IPS-11a (cell line): ENCODE measurements at regions not wholly inside any gene's neighbourhood (a gene's known extent, or its start where the extent isn't known, plus 50 kb on each side); places are given as distances from the start of the nearest gene placed in this dataset.

Experiments used
- H3K4me3 ChIP-seq: one replicate; pipeline ENCODE4 v1.5.1; 2013; ENCODE audit warnings: low read depth, low read length, control low read depth

DNA sequence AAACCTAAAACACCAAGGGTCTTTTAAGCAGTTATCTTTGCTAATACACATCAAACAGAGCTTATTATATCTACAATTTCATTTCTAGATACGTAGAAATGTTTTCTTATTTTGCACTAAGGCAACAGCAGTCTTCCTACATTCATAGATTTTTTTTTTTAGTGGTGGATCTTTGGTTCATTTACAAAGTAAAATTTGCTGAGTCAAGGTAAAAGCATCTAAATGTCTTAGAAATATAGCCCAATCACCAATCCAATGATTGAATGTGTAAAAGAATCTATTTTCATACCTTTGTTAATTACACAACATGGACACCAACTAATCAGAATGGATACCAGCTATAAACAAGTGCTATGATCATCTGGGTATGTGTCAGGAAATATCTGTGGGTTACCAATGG, 272.2 kb upstream of the TMPO start:
- H3K4me3 ChIP-seq = no peak overlapping the region

DNA sequence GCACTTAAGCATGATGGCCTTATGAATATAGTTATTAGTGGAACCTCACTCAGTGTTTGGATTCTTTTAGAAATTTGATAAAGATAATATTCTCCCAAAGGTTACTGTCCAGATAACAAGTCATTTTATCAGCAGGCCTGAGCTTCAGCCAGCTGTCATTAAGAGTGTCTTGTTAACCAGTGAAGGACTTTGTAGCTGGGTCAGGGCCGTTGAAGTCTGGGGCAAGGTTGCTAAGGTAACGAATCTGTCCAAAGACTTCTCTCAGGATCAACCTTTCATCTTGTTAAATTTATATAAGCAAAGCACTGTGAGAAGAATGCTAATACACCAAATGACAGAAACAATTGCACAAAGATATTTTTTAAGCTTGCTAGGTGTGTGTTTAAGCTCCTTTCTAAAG, 271.3 kb upstream of the TMPO start:
- H3K4me3 ChIP-seq = no peak overlapping the region

DNA sequence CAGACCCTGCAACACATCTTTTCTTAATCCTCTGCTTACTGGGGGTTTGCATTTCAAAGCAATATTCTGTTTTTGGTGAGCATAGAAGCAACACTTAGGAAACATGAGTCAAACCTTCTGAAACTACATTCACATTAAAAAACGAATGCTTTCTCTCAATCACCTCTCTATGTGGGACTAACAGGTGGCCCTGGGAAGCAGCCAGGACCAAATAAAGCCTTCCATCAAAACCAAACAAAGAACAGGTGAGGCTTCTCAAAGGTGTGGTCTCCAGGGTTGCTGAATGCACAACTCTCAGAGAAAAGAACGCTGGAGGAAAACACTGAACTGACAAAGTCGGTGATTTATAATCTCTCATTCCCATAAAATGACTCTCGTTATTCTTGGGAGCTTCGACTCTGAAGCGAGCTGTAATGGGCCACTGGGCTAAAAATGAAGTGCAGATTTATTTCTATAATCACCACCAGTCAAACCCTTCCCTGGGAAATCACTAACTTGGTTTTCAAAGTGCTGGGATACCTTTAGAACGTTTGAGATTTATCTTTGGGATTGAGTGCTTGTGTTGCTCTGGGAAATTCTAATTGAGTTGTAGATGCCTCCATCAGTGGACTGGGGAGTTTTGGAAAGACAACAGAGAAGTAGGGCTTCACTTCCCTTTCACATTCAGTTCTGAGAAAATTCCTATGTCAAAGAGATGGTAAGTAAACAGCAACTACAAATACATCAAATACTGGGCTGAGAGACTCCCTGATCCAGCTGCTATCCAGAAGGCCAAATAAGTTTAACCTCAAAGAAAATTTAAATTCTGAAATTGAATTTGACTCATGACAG, 262.0 kb upstream of the TMPO start:
- H3K4me3 ChIP-seq = no peak overlapping the region

DNA sequence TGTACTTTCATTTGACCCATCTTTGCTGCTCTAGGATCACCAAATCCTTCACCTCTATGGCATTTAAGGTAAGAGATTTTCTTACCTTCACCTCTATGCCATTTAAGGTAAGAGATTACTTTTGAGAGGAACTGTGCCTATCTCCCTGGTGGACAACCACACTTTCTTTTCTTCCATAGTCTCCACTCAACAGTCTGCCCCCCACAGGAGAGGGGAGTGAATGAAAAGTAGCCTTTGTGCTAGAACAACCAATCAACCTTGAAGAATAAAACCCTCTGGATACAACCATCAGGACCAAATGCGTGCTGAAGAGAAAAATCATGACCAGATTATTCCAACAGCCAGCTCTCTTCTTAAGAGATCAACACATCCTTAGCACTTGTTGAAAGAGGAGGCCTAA, 258.6 kb upstream of the TMPO start:
- no peak overlapping the region for H3K4me3 ChIP-seq

DNA sequence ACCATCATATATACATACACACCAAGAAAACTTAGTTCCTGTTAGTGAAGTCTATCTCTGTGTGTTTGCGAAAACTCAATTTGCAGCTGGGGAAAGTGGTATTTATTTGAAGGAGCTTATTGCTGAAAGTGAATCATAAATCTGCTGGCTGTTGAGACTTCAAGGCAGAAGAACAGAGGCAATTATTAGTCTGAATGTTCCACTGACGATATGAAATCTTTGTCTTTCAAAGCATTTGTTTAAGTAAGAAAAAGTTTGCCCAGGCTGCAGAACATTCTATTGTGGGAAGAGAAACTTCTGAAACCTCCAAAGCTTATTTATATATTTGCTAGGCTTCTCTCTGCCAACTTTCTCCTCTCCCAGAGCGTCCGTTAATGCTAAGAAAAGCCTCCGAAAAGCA, 255.7 kb upstream of the TMPO start:
- no peak overlapping the region for H3K4me3 ChIP-seq

DNA sequence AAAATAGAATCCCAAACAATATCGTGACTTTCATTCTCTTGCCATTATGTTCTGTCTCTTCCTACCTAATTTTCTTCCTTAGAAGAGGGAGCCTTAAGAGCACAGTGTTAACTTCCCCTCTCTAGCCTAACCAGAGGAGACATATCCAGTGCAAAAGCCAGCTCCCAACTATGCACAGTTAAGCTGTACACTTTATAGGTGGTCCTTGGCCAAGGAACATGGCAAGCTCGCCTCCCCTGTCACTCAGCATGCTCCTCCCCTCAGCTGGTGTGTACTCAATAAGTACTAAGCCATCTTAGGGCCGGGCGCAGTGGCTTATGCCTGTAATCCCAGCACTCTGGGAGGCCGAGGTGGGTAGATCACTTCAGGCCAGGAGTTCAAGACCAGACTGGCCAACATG, 255.1 kb upstream of the TMPO start:
- H3K4me3 ChIP-seq = no peak overlapping the region

DNA sequence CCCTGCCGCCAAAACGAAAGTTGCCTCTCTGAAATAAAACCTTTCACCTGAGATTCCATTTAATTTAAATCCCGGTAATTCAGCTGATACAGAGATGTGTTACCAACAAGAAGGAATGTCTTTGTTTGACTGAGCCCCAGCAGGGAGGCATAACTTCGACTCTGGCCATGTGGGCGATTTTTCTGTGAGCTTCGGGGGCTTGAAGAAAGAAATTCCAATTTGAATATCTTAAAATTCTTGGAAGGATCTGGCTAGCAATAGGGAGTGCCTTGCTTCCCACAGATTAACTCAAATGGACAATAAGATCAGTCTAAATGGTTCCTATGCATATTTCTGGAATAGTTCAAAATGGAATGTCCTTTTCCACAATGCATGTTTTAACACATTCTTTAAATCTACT, 252.5 kb upstream of the TMPO start:
- no peak overlapping the region for H3K4me3 ChIP-seq

DNA sequence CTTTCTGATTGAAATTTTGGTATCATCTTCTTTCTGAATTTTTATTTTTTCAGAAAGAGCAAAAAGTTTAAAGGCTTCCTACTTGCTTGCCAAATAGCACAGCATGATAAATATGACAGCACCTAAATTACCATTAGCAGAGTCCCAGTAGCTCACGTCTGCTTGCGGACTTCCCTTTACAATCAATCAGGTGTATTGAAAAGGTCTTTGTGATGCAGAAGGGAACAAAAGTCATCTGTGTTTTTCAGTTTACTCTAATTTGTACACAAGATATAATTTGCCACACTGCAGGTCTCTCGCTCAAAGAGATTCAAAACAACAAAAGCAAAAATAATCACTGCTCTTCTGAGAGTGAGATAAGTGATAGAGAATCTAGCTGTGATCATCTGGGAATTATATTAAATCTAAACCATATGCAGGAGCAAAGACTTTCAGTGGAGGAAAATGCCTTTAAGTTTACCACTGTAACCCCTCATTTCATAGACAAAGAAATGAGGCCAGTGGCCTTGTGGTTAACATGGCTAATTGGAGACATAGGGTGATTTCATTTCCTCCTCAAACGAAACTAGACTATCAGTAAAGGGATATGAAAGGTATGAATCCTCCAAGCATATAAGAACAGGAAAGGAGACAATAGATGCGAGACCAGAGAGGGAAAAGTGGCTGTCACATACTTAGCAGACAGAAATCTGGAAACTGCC, 240.8 kb upstream of the TMPO start:
- no peak overlapping the region for H3K4me3 ChIP-seq

DNA sequence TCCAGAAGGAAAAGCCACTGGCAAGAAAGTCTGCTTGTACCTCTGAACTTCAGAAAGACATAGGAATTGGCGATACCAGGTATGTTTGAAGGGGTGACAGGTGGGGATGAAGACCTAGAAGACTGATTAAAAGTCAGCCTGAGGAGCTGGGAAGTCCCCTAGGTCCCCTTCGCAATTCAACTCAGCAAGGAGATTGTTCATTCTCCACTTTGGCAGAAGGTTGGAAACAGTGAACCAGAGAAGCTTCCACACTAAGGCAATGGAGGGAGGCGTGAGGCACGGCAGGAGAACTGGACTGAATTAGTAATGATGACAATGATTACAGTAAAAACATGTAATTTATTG, 240.3 kb upstream of the TMPO start:
- H3K4me3 ChIP-seq = no peak overlapping the region

DNA sequence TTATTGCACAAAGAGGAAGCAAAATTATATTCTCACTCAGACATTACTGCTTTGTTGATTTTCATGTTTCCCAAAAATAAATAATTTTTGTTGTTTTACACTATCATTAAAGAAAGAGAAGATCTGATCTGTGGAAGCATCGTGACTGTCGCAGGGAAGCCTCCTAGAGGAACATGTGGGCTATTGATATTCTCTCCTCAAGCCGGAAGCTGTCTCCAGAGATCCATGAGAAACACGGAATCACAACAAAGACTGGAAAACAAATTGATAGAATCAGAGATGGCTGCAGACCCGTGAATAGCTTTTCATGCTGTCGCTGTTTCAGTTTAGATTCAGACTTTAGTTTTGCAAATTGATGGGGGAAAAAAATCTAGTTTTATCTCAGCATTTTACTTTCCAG, 235.2 kb upstream of the TMPO start:
- H3K4me3 ChIP-seq = no peak overlapping the region

DNA sequence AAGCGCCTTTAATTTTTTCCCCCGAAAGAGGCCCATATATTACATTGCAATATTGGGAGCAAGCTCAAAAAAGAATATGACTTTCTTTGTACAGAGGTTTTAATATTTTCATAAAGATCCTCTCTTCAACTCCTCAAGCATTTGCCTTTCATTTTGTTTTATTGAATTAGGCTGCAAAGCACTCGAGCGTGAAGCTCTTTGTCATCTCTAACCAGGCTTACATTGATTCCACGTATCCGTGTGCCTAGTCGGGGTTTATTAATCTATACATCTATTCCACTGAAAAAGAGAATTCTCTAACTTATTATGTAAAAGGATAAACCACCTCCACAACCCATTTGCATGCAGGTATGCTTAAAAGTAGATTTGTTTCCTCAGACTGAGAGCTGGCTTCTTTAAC, 234.8 kb upstream of the TMPO start:
- no peak overlapping the region for H3K4me3 ChIP-seq

DNA sequence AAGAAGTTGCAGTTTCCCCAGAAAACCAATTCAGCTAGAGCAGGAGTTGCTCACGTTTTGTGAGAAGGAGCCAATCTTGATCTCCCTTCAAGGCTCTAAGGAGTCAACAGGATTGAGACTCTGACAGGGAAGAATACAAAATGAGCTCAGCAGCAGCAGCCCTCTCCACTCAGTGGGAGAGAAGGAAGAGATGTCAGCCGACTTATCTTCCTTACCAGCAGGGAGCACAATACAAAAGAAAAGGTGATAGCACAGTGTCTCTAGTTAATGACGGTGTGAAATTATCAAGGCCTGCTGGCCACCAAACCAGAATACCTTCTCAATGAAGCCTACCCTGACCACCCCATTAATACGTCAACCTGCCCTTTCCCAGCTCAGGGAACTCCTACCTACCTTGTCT, 223.6 kb upstream of the TMPO start:
- H3K4me3 ChIP-seq = no peak overlapping the region

DNA sequence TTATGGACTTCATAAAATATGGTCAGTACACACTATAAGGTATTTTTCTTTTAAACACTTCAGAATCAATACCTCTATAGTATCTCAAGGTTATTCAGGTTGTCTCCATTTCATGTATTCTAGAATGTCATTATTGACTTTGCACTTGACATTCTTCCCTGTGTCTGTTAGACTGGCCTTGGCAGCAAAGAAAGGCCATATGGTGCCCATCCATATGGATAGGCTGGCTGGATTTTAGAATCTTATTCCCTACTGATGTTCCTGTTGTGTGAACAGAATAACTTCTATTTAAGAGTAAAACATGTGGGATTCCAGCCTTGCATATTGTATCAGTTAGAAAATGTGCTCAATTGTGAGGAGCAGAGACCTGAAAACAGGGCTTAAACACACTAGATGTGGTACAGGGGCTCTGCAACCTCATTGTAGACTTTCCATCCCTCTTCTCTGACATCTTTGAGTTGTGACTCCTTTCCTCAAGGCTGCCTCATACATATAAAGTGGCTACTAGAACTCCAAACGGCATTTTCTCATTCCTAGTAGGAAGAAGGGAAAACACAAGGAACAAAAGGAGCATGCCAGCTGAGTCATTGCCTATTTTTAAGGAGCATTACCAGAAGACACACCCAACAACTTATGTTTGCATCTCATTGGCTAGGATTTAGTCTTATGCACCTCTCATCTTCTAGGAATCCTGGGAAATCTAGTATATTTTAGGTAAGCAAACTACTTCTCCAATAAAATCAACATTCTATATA, 221.2 kb upstream of the TMPO start:
- no peak overlapping the region for H3K4me3 ChIP-seq

DNA sequence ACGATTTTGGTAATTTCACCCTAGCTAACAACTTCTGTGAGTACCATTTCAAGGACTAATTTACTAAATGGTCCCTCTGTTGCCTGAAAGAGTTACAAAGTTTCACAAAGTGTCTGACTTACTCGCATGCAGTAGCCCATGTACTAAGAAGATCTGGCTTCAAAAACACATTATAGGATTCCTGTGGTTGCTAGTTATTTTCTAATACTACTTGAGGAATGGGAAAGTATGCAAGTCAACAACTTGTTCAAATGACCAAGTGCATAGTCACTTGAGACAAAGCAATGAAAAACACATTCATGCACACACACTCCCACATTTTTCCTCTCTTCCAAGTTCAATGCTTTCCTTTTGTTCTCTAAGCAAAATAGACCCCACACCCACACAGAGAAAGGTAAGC, 219.7 kb upstream of the TMPO start:
- no peak overlapping the region for H3K4me3 ChIP-seq

DNA sequence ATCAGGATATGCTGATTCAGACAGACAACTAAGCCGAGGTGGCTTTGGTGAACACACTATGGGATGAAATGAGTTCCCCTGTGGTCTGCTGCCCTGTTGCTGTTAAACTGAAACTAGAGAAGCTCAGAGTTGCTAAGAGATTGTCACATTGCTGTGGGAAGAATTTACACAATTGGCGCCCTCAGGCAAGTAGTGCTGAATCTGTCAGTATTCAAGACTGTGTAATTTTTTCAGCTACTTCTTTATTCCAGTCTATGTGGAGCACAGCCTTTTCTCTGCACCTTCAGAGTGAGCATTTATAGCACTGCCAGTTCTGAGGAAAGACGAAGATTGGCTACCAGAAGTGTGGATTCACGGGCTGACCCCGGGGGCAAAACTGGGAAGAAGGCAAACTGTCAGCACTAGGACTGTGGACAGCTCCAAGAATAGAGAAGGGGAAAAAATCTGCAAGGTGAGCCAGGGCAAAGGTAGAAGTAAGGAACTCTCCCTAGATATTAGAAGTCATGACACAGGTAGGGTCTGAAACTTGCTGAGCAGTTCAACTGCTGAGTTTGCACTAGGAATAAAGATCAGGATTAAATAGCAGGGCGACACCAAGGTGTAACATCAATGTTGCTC, 218.8 kb upstream of the TMPO start:
- no peak overlapping the region for H3K4me3 ChIP-seq

DNA sequence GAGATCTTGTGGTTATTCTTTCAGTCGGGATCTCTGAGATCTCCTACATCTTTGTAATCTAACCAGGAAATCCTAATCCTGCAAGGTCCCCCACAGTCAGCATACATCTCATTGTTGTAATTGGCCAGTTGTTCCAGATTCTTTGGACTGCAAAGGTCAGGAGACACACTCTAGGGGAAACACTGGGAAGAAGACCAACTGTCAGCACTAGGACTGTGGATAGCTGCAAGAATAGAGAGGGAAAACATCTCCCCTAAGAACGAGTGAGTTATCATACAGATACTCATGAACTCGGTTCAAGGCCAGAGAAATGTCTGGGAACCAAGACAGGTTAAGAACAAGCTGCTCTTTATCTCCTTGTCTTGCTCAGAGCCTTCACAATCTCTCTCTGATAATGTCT, 217.9 kb upstream of the TMPO start:
- H3K4me3 ChIP-seq = no peak overlapping the region

DNA sequence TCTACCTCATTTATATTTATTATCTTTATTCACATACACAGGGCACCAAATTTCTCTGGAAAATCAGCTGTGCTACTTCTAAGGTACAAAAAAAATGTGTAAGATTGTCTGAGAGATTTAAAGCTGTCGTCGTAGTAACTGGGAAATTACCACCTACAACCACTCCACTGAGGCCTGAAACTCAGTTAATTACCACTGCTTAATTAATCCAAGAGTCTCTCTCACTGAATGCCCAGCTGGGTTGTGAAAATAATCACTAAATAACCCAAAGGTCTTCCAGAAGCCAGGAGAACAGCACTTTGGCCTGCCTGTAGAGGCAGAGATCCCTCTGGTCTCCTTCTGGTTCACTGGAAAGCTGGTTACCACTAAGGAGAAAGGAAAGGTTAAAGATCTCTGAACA, 207.2 kb upstream of the TMPO start:
- no peak overlapping the region for H3K4me3 ChIP-seq

DNA sequence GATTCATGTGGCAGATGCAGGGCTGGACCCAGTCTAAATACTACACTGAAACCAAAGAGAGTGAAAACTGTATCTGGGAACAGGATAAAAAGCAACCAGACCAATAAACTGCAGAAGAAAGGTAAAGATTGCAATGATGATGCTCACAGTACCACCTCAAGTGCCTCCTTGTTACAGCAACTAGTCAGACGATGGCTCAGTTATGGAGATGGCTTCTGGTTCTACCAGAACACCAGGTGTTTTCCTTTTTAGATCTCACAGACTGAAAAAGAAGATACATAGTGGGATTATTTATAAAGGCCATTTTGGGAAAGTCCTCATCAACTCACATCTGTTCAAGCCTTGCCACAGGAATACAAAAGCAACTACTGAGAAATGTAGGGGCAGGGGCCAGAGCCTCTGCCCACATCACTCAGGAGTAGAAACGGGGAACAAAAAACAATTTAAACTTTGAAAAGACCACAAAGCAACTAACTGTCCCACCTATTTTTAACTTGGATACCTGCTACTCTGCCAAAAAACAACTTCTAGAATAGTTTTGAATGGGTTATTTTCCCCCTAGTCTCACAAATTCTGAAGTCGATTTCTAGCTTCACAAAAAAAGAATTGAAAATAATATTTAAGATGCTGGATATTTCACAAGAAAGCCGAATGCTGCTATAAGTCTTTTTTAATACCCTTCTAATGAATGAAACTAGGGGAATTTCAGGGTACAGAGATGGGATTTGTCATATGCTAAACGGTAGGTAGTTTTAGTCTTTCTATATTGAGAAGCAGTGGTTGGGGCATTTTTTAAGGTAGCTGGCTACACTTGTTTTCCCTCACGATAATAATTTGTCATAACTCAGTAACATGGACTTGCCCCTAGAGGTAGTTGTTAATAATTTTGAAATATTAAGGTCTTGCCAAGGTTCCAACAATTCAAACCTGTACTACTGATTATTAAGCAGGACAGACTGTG, 197.2 kb upstream of the TMPO start:
- H3K4me3 ChIP-seq = no peak overlapping the region

DNA sequence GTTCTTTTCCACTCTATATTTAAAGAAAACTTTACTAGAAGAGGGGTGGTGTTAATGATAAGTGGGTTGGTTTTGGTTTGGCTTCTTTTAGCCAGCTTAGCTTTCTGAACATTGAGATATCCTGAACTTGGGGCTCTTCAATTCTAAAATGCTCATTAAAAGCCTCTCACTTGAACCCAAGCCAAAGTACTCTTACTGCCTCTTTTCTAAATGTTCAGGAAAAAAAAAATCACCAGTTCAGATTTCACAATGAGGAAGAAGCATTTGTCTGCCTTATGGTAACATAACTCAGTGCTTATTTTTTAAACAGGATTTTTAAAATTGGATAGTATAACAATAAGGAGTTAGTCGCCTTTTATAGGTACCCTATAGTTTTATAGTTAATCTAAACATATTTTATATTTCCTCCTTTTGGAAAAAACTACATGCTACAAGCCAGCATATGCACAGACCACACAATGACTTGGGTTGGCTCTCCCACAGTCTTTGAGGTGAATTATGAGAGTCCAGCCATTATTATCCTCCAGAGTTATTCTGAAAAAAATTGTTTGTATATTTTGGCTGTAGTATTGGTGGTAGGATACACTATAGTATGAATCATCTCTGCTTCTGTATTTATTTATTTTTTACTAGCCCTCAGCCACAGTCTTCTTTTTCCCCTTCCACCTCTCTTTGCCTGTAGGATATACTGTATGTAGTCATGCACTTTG, 195.5 kb upstream of the TMPO start:
- no peak overlapping the region for H3K4me3 ChIP-seq

DNA sequence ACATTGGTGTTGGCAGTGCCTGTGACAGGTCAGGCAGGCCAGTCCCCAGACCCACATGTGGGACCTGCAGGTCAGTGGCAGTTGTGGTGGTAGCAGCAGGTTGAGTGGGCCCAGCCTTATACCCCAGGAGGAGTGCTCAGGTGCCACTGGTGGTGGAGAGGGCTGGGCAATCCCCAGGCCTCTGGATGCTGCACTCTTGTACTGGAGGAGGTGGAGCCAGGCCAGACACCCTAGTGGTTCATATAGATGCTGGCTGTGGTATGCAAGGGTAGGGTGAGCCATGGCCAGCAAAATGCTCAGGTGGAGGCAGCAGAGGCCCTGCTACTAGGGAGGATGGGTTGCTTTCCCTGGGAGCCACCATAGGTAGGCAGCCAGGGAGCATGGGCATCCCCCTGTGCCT, 190.4 kb upstream of the TMPO start:
- H3K4me3 ChIP-seq = no peak overlapping the region
